GM23338 (cell line): ENCODE measurements at regions not wholly inside any gene's neighbourhood (a gene's known extent, or its start where the extent isn't known, plus 50 kb on each side); places are given as distances from the start of the nearest gene placed in this dataset.

ENCODE experiments used
- ATAC-seq: fragments of 200-7000 bp; cut with Tn5 transposase; 3 replicates; pipeline ENCODE4 v1.9.1; 2020
- DNase-seq: peaks from one replicate; pipeline ENCODE4 v3.0.0-alpha.2; 2015; ENCODE audit warnings: low spot score
- H2AFZ ChIP-seq: fragments of 200-600 bp; sonication (generic); 2 replicates; pipeline ENCODE4 v1.8.0; 2016; ENCODE audit warnings: antibody characterized with exemption, mild to moderate bottlenecking, moderate library complexity
- H3F3A ChIP-seq: fragments of 200-600 bp; sonication (generic); replicated peaks from 2 replicates; pipeline ENCODE4 v1.8.0; 2017; ENCODE audit warnings: antibody characterized with exemption, mixed run types, low read depth
- H3K27ac ChIP-seq: fragments of 200-600 bp; sonication (generic); 2 replicates; pipeline ENCODE4 v1.6.1; 2016; ENCODE audit warnings: low read depth
- H3K27me3 ChIP-seq: fragments of 200-600 bp; sonication (generic); 2 replicates; pipeline ENCODE4 v1.8.0; 2016; ENCODE audit warnings: mild to moderate bottlenecking, mixed run types, moderate library complexity; ENCODE audit not compliant: insufficient read depth
- H3K36me3 ChIP-seq: fragments of 200-600 bp; sonication (generic); 2 replicates; pipeline ENCODE4 v1.8.0; 2016; ENCODE audit warnings: mild to moderate bottlenecking; ENCODE audit not compliant: insufficient read depth
- H3K4me1 ChIP-seq: fragments of 200-600 bp; sonication (generic); 2 replicates; pipeline ENCODE4 v1.8.0; 2016; ENCODE audit warnings: mild to moderate bottlenecking, moderate library complexity; ENCODE audit not compliant: insufficient read depth
- H3K4me2 ChIP-seq: fragments of 200-600 bp; sonication (generic); 2 replicates; pipeline ENCODE4 v1.7.1; 2017; ENCODE audit warnings: mixed run types
- H3K4me3 ChIP-seq: fragments of 200-600 bp; sonication (generic); 2 replicates; pipeline ENCODE4 v1.6.1; 2016; ENCODE audit warnings: mixed run types
- H3K79me2 ChIP-seq: fragments of 200-600 bp; sonication (generic); replicated peaks from 2 replicates; pipeline ENCODE4 v1.8.0; 2017; ENCODE audit warnings: mild to moderate bottlenecking; ENCODE audit not compliant: insufficient read depth
- H3K9me2 ChIP-seq: fragments of 200-600 bp; sonication (generic); 2 replicates; pipeline ENCODE4 v1.8.0; 2017; ENCODE audit not compliant: insufficient read depth
- H4K20me1 ChIP-seq: fragments of 200-600 bp; sonication (generic); replicated peaks from 2 replicates; pipeline ENCODE4 v1.8.0; 2017; ENCODE audit warnings: mild to moderate bottlenecking; ENCODE audit not compliant: insufficient read depth
- H3K27ac Mint-ChIP-seq: 2 replicates; pipeline ENCODE4 v1.8.0; 2020; ENCODE audit warnings: inconsistent platforms, mild to moderate bottlenecking, moderate library complexity, mixed read lengths
- H3K27me3 Mint-ChIP-seq: 3 replicates; pipeline ENCODE4 v1.8.0; 2022; ENCODE audit warnings: low read depth, mild to moderate bottlenecking, moderate library complexity, mixed read lengths, inconsistent platforms; ENCODE audit not compliant: insufficient read depth, poor library complexity
- H3K36me3 Mint-ChIP-seq: 3 replicates; pipeline ENCODE4 v1.8.0; 2021; ENCODE audit warnings: low read depth, mild to moderate bottlenecking, inconsistent platforms, moderate library complexity, mixed read lengths
- H3K4me1 Mint-ChIP-seq: 3 replicates; pipeline ENCODE4 v1.8.0; 2020; ENCODE audit warnings: mild to moderate bottlenecking, inconsistent platforms, mixed read lengths
- H3K4me3 Mint-ChIP-seq: 3 replicates; pipeline ENCODE4 v1.8.0; 2021; ENCODE audit warnings: moderate library complexity, mild to moderate bottlenecking, inconsistent platforms, mixed read lengths
- H3K9me3 Mint-ChIP-seq: 3 replicates; pipeline ENCODE4 v1.8.0; 2020; ENCODE audit warnings: moderate library complexity, mild to moderate bottlenecking, inconsistent platforms, mixed read lengths
- CREB1 ChIP-seq: fragments of 250-450 bp; sonication (Bioruptor Pico); IDR thresholded peaks from 2 replicates; pipeline ENCODE4 v1.5.0; 2020; ENCODE audit warnings: low read depth, mild to moderate bottlenecking, moderate library complexity
- EZH2 ChIP-seq: fragments of 200-600 bp; sonication (generic); IDR thresholded peaks from one replicate; pipeline ENCODE4 v1.8.0; 2017; ENCODE audit warnings: antibody characterized with exemption, mild to moderate bottlenecking, low read depth; ENCODE audit not compliant: unreplicated experiment
- EZH2phosphoT487 ChIP-seq: fragments of 200-600 bp; sonication (generic); IDR thresholded peaks from one replicate; pipeline ENCODE4 v1.8.1; 2018; ENCODE audit warnings: antibody characterized with exemption; ENCODE audit not compliant: unreplicated experiment
- JUNB ChIP-seq: IDR thresholded peaks from one replicate; pipeline ENCODE4 v1.6.1; 2016; ENCODE audit warnings: antibody characterized with exemption; ENCODE audit not compliant: unreplicated experiment
- POLR2AphosphoS5 ChIP-seq: IDR thresholded peaks from 2 replicates; pipeline ENCODE4 v1.6.1; 2016; ENCODE audit warnings: antibody characterized with exemption, low read depth
- STAT1 ChIP-seq: IDR thresholded peaks from one replicate; pipeline ENCODE4 v1.6.1; 2016; ENCODE audit warnings: antibody characterized with exemption; ENCODE audit not compliant: unreplicated experiment
- ZNF114 ChIP-seq: fragments of 250-450 bp; sonication (Bioruptor Pico); IDR thresholded peaks from 2 replicates; pipeline ENCODE4 v1.5.0; 2020; ENCODE audit warnings: mild to moderate bottlenecking, moderate library complexity
- ZNF331 ChIP-seq: fragments of 250-450 bp; sonication (Bioruptor Pico); IDR thresholded peaks from 2 replicates; pipeline ENCODE4 v1.5.0; 2020; ENCODE audit warnings: low read depth, mild to moderate bottlenecking, moderate library complexity
- TF ChIP-seq, protein P1 (sequence below): IDR thresholded peaks from one replicate; pipeline ENCODE4 v1.6.1; 2018; ENCODE audit warnings: antibody characterized with exemption; ENCODE audit not compliant: unreplicated experiment
- TF ChIP-seq, protein P2 (sequence below): fragments of 250-450 bp; sonication (Bioruptor Pico); IDR thresholded peaks from 2 replicates; pipeline ENCODE4 v1.5.0; 2020; ENCODE audit warnings: mild to moderate bottlenecking, moderate library complexity
- TF ChIP-seq, protein P3 (sequence below): IDR thresholded peaks from 2 replicates; pipeline ENCODE4 v1.6.1; 2016; ENCODE audit warnings: antibody characterized with exemption

DNA sequence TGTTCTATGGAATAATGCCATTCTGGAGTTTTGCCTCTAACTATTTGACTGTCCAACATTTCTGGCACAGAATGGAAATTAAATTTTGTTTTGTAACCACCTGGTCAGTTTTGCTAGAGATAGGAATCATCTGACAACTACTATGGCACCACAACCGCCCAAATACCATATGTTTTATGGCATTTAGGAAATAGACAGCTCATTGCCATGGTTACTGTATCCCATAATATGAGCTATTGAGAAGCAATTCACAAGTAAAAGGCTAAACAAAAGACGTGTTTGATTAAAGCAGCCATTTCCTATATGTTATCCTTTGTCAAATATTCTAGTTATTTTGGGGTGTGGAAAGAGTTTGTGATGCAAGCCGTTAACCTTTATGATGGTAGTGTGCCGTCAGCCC lies 1105.3 kb upstream of the LCORL start:
- no peaks in the 10 kb centered on the region for H4K20me1 ChIP-seq
- H3F3A ChIP-seq, result no peaks in the 10 kb centered on the region
- Mint-ChIP-seq H3K36me3 (no peaks in the 10 kb centered on the region), H3K27ac (no peak overlapping the region), H3K9me3 (no peaks in the 10 kb centered on the region), H3K27me3 (no peaks in the 10 kb centered on the region), H3K4me3 (no peak overlapping the region), H3K4me1 (peaks cover 3% of the 10 kb centered on the region; the same call in 2 of the 3 replicates)
- H3K79me2 ChIP-seq, result no peaks in the 10 kb centered on the region
- ATAC-seq (no peak), DNase-seq (no peak)
- no peaks in the 10 kb centered on the region for H3K4me1 ChIP-seq
- no peak overlapping the region for H2AFZ ChIP-seq
- H3K4me3 ChIP-seq, result no peak overlapping the region
- no peaks in the 10 kb centered on the region for H3K9me2 ChIP-seq
- no peak overlapping the region for H3K4me2 ChIP-seq
- no peak for TF ChIP-seq ZNF331 (CRISPR knock-in tag)
- TF ChIP-seq, protein P1, sequence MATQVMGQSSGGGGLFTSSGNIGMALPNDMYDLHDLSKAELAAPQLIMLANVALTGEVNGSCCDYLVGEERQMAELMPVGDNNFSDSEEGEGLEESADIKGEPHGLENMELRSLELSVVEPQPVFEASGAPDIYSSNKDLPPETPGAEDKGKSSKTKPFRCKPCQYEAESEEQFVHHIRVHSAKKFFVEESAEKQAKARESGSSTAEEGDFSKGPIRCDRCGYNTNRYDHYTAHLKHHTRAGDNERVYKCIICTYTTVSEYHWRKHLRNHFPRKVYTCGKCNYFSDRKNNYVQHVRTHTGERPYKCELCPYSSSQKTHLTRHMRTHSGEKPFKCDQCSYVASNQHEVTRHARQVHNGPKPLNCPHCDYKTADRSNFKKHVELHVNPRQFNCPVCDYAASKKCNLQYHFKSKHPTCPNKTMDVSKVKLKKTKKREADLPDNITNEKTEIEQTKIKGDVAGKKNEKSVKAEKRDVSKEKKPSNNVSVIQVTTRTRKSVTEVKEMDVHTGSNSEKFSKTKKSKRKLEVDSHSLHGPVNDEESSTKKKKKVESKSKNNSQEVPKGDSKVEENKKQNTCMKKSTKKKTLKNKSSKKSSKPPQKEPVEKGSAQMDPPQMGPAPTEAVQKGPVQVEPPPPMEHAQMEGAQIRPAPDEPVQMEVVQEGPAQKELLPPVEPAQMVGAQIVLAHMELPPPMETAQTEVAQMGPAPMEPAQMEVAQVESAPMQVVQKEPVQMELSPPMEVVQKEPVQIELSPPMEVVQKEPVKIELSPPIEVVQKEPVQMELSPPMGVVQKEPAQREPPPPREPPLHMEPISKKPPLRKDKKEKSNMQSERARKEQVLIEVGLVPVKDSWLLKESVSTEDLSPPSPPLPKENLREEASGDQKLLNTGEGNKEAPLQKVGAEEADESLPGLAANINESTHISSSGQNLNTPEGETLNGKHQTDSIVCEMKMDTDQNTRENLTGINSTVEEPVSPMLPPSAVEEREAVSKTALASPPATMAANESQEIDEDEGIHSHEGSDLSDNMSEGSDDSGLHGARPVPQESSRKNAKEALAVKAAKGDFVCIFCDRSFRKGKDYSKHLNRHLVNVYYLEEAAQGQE, result no peak
- TF ChIP-seq, protein P2, sequence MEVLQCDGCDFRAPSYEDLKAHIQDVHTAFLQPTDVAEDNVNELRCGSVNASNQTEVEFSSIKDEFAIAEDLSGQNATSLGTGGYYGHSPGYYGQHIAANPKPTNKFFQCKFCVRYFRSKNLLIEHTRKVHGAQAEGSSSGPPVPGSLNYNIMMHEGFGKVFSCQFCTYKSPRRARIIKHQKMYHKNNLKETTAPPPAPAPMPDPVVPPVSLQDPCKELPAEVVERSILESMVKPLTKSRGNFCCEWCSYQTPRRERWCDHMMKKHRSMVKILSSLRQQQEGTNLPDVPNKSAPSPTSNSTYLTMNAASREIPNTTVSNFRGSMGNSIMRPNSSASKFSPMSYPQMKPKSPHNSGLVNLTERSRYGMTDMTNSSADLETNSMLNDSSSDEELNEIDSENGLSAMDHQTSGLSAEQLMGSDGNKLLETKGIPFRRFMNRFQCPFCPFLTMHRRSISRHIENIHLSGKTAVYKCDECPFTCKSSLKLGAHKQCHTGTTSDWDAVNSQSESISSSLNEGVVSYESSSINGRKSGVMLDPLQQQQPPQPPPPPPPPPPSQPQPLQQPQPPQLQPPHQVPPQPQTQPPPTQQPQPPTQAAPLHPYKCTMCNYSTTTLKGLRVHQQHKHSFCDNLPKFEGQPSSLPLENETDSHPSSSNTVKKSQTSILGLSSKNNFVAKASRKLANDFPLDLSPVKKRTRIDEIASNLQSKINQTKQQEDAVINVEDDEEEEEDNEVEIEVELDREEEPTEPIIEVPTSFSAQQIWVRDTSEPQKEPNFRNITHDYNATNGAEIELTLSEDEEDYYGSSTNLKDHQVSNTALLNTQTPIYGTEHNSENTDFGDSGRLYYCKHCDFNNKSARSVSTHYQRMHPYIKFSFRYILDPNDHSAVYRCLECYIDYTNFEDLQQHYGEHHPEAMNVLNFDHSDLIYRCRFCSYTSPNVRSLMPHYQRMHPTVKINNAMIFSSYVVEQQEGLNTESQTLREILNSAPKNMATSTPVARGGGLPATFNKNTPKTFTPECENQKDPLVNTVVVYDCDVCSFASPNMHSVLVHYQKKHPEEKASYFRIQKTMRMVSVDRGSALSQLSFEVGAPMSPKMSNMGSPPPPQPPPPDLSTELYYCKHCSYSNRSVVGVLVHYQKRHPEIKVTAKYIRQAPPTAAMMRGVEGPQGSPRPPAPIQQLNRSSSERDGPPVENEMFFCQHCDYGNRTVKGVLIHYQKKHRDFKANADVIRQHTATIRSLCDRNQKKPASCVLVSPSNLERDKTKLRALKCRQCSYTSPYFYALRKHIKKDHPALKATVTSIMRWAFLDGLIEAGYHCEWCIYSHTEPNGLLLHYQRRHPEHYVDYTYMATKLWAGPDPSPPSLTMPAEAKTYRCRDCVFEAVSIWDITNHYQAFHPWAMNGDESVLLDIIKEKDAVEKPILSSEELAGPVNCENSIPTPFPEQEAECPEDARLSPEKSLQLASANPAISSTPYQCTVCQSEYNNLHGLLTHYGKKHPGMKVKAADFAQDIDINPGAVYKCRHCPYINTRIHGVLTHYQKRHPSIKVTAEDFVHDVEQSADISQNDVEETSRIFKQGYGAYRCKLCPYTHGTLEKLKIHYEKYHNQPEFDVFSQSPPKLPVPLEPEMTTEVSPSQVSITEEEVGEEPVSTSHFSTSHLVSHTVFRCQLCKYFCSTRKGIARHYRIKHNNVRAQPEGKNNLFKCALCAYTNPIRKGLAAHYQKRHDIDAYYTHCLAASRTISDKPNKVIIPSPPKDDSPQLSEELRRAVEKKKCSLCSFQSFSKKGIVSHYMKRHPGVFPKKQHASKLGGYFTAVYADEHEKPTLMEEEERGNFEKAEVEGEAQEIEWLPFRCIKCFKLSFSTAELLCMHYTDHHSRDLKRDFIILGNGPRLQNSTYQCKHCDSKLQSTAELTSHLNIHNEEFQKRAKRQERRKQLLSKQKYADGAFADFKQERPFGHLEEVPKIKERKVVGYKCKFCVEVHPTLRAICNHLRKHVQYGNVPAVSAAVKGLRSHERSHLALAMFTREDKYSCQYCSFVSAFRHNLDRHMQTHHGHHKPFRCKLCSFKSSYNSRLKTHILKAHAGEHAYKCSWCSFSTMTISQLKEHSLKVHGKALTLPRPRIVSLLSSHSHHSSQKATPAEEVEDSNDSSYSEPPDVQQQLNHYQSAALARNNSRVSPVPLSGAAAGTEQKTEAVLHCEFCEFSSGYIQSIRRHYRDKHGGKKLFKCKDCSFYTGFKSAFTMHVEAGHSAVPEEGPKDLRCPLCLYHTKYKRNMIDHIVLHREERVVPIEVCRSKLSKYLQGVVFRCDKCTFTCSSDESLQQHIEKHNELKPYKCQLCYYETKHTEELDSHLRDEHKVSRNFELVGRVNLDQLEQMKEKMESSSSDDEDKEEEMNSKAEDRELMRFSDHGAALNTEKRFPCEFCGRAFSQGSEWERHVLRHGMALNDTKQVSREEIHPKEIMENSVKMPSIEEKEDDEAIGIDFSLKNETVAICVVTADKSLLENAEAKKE (CRISPR knock-in tag), result no peak
- no peak for TF ChIP-seq POLR2AphosphoS5
- TF ChIP-seq EZH2, result no peak
- TF ChIP-seq CREB1 (CRISPR knock-in tag), result no peak
- TF ChIP-seq EZH2phosphoT487, result no peak
- no peak for TF ChIP-seq JUNB
- no peak for TF ChIP-seq ZNF114 (CRISPR knock-in tag)
- no peak for TF ChIP-seq STAT1
- TF ChIP-seq, protein P3, sequence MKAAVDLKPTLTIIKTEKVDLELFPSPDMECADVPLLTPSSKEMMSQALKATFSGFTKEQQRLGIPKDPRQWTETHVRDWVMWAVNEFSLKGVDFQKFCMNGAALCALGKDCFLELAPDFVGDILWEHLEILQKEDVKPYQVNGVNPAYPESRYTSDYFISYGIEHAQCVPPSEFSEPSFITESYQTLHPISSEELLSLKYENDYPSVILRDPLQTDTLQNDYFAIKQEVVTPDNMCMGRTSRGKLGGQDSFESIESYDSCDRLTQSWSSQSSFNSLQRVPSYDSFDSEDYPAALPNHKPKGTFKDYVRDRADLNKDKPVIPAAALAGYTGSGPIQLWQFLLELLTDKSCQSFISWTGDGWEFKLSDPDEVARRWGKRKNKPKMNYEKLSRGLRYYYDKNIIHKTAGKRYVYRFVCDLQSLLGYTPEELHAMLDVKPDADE, result no peak
- no peak overlapping the region for H3K27ac ChIP-seq
- no peaks in the 10 kb centered on the region for H3K36me3 ChIP-seq
- no peaks in the 10 kb centered on the region for H3K27me3 ChIP-seq
